Psoas muscle (tissue), 7 donors: ENCODE measurements at regions not wholly inside any gene's neighbourhood (a gene's known extent, or its start where the extent isn't known, plus 50 kb on each side); places are given as distances from the start of the nearest gene placed in this dataset.

Source experiments
- ATAC-seq, 4 donors: fragments of 200-7000 bp; cut with Tn5 transposase; one replicate each; pipeline ENCODE4 v1.9.1; 2020; ENCODE audit warnings: moderate library complexity in 3 of 4, mild to moderate bottlenecking in 2 of 4
- DNase-seq, 2 donors: peaks; one replicate each; pipeline ENCODE4 v3.0.0-alpha.2; 2020
- H3K27ac ChIP-seq: fragments of 200-600 bp; one replicate; pipeline ENCODE4 v1.8.0; 2022
- H3K27me3 ChIP-seq, 3 donors: fragments of 200-600 bp in 1 of 3; one replicate each; pipeline versions ENCODE4 v1.6.1 to v1.8.0; 2013 to 2022; ENCODE audit warnings: low read length in 2 of 3, mild to moderate bottlenecking in 2 of 3, moderate library complexity in 1 of 3; ENCODE audit not compliant: insufficient read depth in 3 of 3
- H3K36me3 ChIP-seq, 2 donors: fragments of 200-600 bp in 1 of 2; one replicate each; pipeline versions ENCODE4 v1.6.1 to v1.8.0; 2013 to 2022; ENCODE audit warnings: low read depth in 1 of 2, mild to moderate bottlenecking in 1 of 2, moderate library complexity in 1 of 2; ENCODE audit not compliant: insufficient read depth in 1 of 2
- H3K4me1 ChIP-seq: fragments of 200-600 bp; one replicate; pipeline ENCODE4 v1.8.0; 2022
- H3K4me3 ChIP-seq: fragments of 200-600 bp; one replicate; pipeline ENCODE4 v1.8.0; 2022; ENCODE audit warnings: mild to moderate bottlenecking
- H3K9me3 ChIP-seq: fragments of 200-600 bp; one replicate; pipeline ENCODE4 v1.8.0; 2022
- CTCF ChIP-seq: fragments of 200-600 bp; IDR thresholded peaks from one replicate; pipeline ENCODE4 v1.8.0; 2022; ENCODE audit warnings: antibody characterized with exemption
- WGBS, 3 donors: extraction: QIAGEN DNeasy Blood & Tissue Kit; methylation state at CpG; one replicate each; pipeline versions ENCODE4 v1.1.6 to v1.1.7; 2013; 5-methylcytosine and 5-hydroxymethylcytosine counted together
- intact Hi-C, 2 donors: fragments of 100-400 bp; cut with DNase I; formaldehyde crosslinking; loops; one replicate each; pipeline versions ENCODE4 v1.11.0 to v1.14.2; 2022
- donor health status: healthy with polysubstance abuse.
- donor health status: DM: no; HTN: no; CAD: no; lungs with moderate emphysema.
- donor health status: Bipolar disorder and iron deficiency.
- donor health status: healthy.
- donor health status: DM: yes; HTN: yes; CAD: no.
- donor health status: DM: no; HTN: no; CAD: no.
- donor health status: DM: yes; HTN: yes; CAD: no.

- TF ChIP-seq CTCF = no peak
- Histone ChIP-seq H3K36me3 (no peaks in the 10 kb centered on the region), H3K4me1 (no peaks in the 10 kb centered on the region), H3K27me3 (no peaks in the 10 kb centered on the region), H3K4me3 (no peak overlapping the region), H3K27ac (no peak overlapping the region), H3K9me3 (no peaks in the 10 kb centered on the region)
- 81 to 82% (median 81%) methylated on average over 3 of the region's 3 CpGs for WGBS, 3 donors
- intact Hi-C loops = no loop called here
- DNase-seq (no peak), ATAC-seq (no peak)
These were observed 165.7 kb upstream of the MAGI2 start for GRCh38 chr7:79619216-79619615.

- H3K4me3 ChIP-seq = no peak overlapping the region
- H3K27ac ChIP-seq = no peak overlapping the region
- H3K36me3 ChIP-seq = no peaks in the 10 kb centered on the region
- no peak for TF ChIP-seq CTCF
- H3K9me3 ChIP-seq = no peaks in the 10 kb centered on the region
- intact Hi-C loops = no loop called here
- 89 to 94% (median 92%) methylated on average over 10 of the region's 10 CpGs for WGBS, 3 donors
- ATAC-seq (no peak), DNase-seq (no peak)
- no peaks in the 10 kb centered on the region for H3K4me1 ChIP-seq
- H3K27me3 ChIP-seq = no peaks in the 10 kb centered on the region
These were observed 162.6 kb upstream of the MAGI2 start for GRCh38 chr7:79615871-79616640.

GRCh38 chr7:79615466-79615865, 162.0 kb upstream of the MAGI2 start:
- 67 to 77% (median 71%) methylated on average over 3 of the region's 3 CpGs for WGBS, 3 donors
- H3K27ac ChIP-seq = no peak overlapping the region
- H3K36me3 ChIP-seq = no peaks in the 10 kb centered on the region
- no peaks in the 10 kb centered on the region for H3K27me3 ChIP-seq
- no peaks in the 10 kb centered on the region for H3K9me3 ChIP-seq
- H3K4me3 ChIP-seq = no peak overlapping the region
- DNase-seq (no peak), ATAC-seq (no peak)
- no peak for TF ChIP-seq CTCF
- no peaks in the 10 kb centered on the region for H3K4me1 ChIP-seq
- intact Hi-C loops = no loop called here

GRCh38 chr7:79612903-79613302, 159.4 kb upstream of the MAGI2 start:
- H3K4me3 ChIP-seq = no peak overlapping the region
- WGBS, 3 donors = 89 to 92% (median 90%) methylated on average over 3 of the region's 3 CpGs

More at GRCh38 chr7:79612903-79613302, 159.4 kb upstream of the MAGI2 start:
- Histone ChIP-seq H3K27ac (no peak overlapping the region), H3K27me3 (peaks cover 0 to 3% (median 0%) of the 10 kb centered on the region in 3 donors), H3K36me3 (no peaks in the 10 kb centered on the region), H3K4me1 (no peaks in the 10 kb centered on the region), H3K9me3 (no peaks in the 10 kb centered on the region)
- intact Hi-C loops = no loop called here
- DNase-seq (no peak), ATAC-seq (no peak)
- TF ChIP-seq CTCF = no peak
